Mucosa of rectum (tissue), 2 donors: ENCODE measurements at regions not wholly inside any gene's neighbourhood (a gene's known extent, or its start where the extent isn't known, plus 50 kb on each side); places are given as distances from the start of the nearest gene placed in this dataset.

Experiments
- H3K27ac ChIP-seq, 2 donors: one replicate each; pipeline ENCODE4 v1.7.0; 2013; ENCODE audit warnings: inconsistent platforms in 2 of 2, low read depth in 2 of 2, low read length in 2 of 2
- H3K27me3 ChIP-seq, 2 donors: one replicate each; pipeline ENCODE4 v1.7.0; 2013; ENCODE audit warnings: low read length in 2 of 2; ENCODE audit not compliant: control insufficient read depth in 2 of 2, insufficient read depth in 2 of 2
- H3K36me3 ChIP-seq, 2 donors: one replicate each; pipeline ENCODE4 v1.7.0; 2013; ENCODE audit warnings: low read length in 2 of 2; ENCODE audit not compliant: control insufficient read depth in 2 of 2, insufficient read depth in 2 of 2
- H3K4me1 ChIP-seq, 2 donors: one replicate each; pipeline ENCODE4 v1.7.0; 2013; ENCODE audit warnings: low read length in 2 of 2, mild to moderate bottlenecking in 1 of 2; ENCODE audit not compliant: control insufficient read depth in 2 of 2, insufficient read depth in 2 of 2
- H3K4me3 ChIP-seq, 2 donors: one replicate each; pipeline ENCODE4 v1.7.0; 2013; ENCODE audit warnings: low read length in 2 of 2
- H3K9ac ChIP-seq, 2 donors: one replicate each; pipeline ENCODE4 v1.7.0; 2013; ENCODE audit warnings: low read length in 2 of 2, low read depth in 1 of 2, mild to moderate bottlenecking in 1 of 2
- H3K9me3 ChIP-seq, 2 donors: one replicate each; pipeline ENCODE4 v1.7.0; 2013; ENCODE audit warnings: low read length in 2 of 2; ENCODE audit not compliant: control insufficient read depth in 2 of 2
- donor health status: healthy.
- donor health status: Normal muscosa, but diverticular disease.

DNA sequence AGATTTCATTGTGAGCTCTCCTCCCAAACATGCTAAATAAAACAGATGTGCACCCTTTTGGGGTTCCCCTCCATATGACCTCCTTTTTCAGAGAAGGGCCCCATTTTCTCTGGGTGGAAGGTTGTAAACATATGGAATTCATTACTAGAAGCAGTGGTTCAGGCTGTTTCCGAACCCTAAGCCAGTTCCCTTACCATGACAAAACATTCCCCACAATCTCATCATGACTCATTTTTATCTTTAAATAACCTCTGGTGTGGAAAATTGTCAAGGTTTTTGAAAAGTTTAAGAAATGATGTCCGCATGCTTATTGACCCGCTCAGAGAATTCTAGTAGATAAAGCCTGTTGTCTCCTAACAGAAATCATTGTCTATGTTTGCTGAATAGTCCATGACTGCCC, 127.3 kb upstream of the PIK3R1 start:
- Histone ChIP-seq H3K9me3 (peaks cover 0 to 1% of the 10 kb centered on the region in 2 donors), H3K9ac (no peak overlapping the region), H3K27ac (no peak overlapping the region), H3K36me3 (no peaks in the 10 kb centered on the region), H3K4me3 (no peak overlapping the region), H3K4me1 (no peaks in the 10 kb centered on the region), H3K27me3 (no peaks in the 10 kb centered on the region)

DNA sequence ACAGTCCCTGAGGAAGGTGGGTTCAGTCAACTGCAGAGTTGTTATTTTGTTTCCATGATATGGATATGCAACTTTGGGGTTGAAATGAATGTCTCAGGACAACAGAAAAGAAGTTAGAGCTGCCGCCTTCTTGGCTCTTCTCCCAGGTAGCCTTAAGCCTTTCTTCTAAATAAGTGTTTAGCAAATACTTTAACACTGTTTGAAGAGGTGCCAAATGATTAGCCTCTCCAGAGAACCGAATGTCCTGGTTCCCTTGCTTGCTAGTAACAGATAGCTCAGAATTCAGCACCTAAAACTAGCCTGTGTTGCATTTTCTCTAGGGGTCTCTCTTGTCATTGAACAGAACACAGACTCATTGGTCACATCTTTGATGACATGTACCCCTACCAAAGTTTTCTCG, 127.7 kb upstream of the PIK3R1 start:
- no peaks in the 10 kb centered on the region for H3K4me1 ChIP-seq
- no peak overlapping the region for H3K27ac ChIP-seq
- no peak overlapping the region for H3K4me3 ChIP-seq
- H3K9ac ChIP-seq = no peak overlapping the region
- no peaks in the 10 kb centered on the region for H3K27me3 ChIP-seq
- no peaks in the 10 kb centered on the region for H3K36me3 ChIP-seq
- peaks cover 0 to 1% of the 10 kb centered on the region in 2 donors for H3K9me3 ChIP-seq

DNA sequence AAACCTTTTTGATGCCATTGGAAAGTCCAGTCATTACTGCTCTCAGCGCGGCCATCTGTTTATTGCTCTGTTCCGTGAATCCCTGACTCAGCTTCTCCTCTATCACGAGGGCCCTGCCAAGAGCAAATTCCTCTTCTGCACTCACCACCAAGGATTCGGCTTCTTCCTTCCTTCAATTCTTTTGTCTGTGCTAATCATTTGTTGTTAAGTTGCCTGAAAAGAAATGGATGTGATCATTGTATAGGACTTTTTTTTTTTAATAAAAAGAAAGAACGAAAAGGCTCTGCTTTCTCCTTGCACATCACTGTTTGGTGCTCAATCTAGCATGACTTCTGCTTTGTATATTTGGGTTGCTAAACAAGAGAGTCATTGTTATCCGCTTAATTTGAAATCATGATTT, 128.7 kb upstream of the PIK3R1 start:
- Histone ChIP-seq H3K27me3 (no peaks in the 10 kb centered on the region), H3K27ac (no peak overlapping the region), H3K4me1 (no peaks in the 10 kb centered on the region), H3K9ac (no peak overlapping the region), H3K36me3 (no peaks in the 10 kb centered on the region), H3K4me3 (no peak overlapping the region), H3K9me3 (peaks cover 0 to 1% of the 10 kb centered on the region in 2 donors)

DNA sequence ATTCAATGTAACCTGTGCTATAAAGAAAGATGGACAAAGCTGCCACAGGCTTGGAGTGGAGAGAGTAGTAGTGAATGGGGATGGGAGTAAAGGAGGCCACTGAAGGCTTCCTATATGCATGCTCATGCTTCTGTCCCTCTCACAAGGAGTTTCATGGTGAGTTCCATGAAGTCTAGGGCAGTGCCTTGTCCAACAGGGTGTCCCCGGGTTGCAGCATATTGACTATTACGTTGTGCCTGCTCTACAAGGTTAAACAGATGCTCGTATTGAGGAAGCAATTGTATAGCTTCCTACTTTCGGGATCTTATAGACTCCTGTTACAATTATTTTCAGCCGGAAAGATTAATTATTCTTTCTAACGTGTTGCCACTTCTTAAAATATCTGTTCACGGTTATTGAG, 129.1 kb upstream of the PIK3R1 start:
- no peak overlapping the region for H3K27ac ChIP-seq

DNA sequence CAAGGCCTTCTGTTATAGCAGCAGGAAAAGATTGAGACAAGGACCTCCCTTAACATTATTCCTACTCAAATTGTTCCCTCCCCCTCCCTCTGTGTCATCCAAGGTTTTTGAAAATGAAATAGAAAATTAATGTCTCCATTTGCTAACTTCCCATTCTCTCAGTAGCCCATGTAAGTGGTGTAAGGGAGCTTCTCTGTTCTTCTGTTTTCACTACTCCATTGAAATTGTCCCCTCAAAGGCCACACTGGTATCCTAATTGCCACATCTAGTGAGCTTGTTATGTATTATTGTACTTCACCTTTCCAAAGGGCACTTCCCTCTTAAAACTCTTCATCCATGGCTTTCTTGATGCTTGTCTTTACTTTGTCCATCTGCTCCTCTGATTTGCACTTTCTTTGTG, 131.2 kb upstream of the PIK3R1 start:
- Histone ChIP-seq H3K9ac (no peak overlapping the region), H3K36me3 (no peaks in the 10 kb centered on the region), H3K27ac (no peak overlapping the region), H3K4me1 (no peaks in the 10 kb centered on the region), H3K9me3 (no peaks in the 10 kb centered on the region), H3K27me3 (no peaks in the 10 kb centered on the region), H3K4me3 (no peak overlapping the region)

More for the DNA sequence above, 129.1 kb upstream of the PIK3R1 start:
- peaks cover 0 to 1% of the 10 kb centered on the region in 2 donors for H3K9me3 ChIP-seq
- H3K4me3 ChIP-seq = no peak overlapping the region
- no peaks in the 10 kb centered on the region for H3K36me3 ChIP-seq
- no peaks in the 10 kb centered on the region for H3K4me1 ChIP-seq
- no peak overlapping the region for H3K9ac ChIP-seq
- no peaks in the 10 kb centered on the region for H3K27me3 ChIP-seq

DNA sequence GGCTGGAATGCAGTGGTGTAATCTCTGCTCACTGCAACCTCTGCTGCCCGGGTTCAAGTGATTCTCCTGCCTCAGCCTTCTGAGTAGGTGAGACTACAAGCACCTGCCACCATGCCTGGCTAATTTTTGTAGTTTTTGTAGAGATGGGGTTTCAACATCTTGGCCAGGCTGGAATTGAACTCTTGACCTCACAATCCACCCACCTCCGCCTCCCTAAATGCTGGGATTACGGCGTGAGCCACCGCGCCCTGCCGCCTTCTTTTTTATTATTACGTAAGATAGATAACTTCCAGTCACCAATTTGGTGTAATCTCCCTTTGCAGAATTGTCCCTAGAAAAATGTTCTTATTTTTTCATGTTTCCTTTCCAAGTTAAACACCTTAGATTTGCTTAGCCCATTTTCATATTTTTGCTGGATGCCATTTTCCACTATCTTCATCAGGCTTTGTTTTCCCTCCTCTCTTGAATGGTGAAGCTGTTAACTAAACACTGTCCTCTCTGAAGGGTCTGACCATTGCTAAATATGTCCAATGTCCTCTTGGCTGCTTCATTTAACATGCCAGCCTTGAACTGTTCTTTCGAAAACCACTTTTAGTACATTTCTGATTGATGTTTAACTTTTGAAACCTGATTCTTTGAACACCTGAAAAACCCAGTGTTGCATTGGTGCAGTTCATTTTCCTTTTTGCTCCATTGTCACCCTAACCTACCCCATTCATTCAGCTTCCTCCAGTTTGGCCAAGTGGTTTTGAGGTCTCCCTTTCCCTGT, 135.1 kb upstream of the PIK3R1 start:
- no peak overlapping the region for H3K4me3 ChIP-seq
- H3K9ac ChIP-seq = no peak overlapping the region
- H3K9me3 ChIP-seq = no peaks in the 10 kb centered on the region
- H3K36me3 ChIP-seq = no peaks in the 10 kb centered on the region
- no peaks in the 10 kb centered on the region for H3K27me3 ChIP-seq
- H3K27ac ChIP-seq = no peak overlapping the region
- H3K4me1 ChIP-seq = no peaks in the 10 kb centered on the region

DNA sequence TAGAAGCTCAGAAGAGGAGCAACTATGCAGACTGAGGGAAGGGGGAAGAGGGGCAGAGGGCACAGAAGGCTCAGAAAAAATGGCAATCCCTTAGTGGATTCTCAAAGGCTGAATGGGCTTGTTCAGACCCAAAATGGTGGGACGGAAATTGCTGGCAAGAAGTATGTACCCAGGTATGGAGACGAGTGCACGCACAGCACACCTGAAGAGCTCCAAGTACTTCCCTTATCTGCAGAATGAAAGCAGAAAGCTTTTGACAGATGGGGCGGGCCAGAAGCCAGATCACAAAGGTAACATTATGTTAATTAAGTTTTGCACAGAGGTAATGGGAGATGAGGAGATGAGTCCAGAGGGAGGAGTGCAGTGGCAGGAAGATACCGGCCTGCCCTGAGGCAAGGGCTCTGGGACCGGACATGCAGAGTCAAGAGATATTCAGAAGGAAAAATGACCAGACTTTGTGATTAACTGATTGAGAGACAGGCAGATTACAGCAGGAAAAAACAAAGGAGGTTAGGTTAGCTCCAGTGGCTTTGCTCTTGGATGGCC, 138.1 kb upstream of the PIK3R1 start:
- Histone ChIP-seq H3K9me3 (no peaks in the 10 kb centered on the region), H3K4me1 (no peaks in the 10 kb centered on the region), H3K9ac (no peak overlapping the region), H3K27ac (no peak overlapping the region), H3K27me3 (no peaks in the 10 kb centered on the region), H3K4me3 (no peak overlapping the region), H3K36me3 (no peaks in the 10 kb centered on the region)

DNA sequence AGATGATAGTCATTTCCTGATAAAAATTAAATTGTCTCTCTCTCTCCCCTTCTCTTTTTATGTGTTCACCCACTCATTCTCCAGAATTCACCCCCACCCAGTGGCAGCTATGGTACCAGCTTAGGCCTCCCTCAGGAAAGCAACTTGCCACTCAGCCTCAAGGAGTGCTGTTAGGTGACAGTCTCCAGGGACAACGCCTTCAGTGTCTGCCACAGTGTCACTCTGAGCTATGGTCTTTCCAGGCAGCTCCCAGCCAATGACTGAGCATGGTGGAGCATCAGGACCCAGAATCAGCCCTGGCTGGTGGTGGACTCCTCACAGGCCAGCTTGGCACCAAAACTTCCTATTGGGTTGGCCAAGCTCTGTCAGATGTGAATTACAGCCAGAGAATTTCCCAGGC, 140.9 kb upstream of the PIK3R1 start:
- Histone ChIP-seq H3K36me3 (no peaks in the 10 kb centered on the region), H3K9ac (no peak overlapping the region), H3K9me3 (no peaks in the 10 kb centered on the region), H3K27ac (no peak overlapping the region), H3K4me3 (no peak overlapping the region), H3K27me3 (no peaks in the 10 kb centered on the region), H3K4me1 (no peaks in the 10 kb centered on the region)

DNA sequence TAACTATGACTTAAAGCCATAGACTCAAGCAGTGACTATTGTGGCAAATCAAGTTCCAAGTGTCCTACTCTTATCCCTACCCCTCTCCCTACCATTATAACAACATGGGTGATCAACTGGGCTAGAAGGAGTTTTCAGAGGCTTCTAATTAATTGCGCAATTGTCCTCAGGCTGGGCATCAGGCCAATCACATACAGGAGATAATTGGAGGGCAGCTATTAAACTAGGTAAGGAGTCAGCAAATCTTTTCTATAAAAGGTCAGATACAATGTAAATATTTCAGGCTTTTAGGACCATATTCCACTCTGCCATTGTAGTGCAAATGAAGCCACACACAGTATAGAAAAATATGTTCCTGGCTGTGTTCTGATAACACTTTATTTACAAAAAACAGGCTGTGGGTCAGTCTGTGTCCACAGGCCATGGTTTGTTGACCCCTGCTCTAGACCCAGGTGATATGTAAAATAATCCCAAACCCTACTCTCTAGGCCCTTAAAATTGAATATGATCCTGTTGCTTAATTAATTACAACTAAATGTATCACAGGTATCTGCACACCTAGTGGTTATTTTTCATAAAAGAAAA, 141.4 kb upstream of the PIK3R1 start:
- H3K4me3 ChIP-seq = no peak overlapping the region
- no peak overlapping the region for H3K27ac ChIP-seq
- no peaks in the 10 kb centered on the region for H3K4me1 ChIP-seq
- H3K9ac ChIP-seq = no peak overlapping the region
- no peaks in the 10 kb centered on the region for H3K27me3 ChIP-seq
- H3K36me3 ChIP-seq = no peaks in the 10 kb centered on the region
- H3K9me3 ChIP-seq = no peaks in the 10 kb centered on the region

DNA sequence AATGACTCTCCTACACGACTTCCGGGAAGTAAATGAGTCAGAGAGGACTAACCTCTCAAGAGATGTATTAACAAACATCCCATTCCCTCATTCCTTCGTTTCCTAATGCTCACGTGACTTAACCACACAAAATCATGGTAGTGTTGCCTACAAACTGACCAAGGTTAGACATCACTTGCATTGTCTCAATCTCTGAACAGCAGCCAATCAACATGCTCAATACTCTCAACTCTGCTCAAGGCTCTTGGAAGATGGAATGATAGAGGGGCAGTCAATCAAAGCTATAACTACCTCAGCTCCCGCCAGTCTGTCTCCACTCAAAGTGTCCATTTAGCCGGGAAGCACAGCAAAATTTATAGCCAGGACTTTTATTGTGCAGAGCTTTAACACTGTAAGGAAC, 143.8 kb upstream of the PIK3R1 start:
- no peaks in the 10 kb centered on the region for H3K36me3 ChIP-seq
- H3K9ac ChIP-seq = no peak overlapping the region
- no peak overlapping the region for H3K4me3 ChIP-seq
- no peak overlapping the region for H3K27ac ChIP-seq
- no peaks in the 10 kb centered on the region for H3K27me3 ChIP-seq
- no peaks in the 10 kb centered on the region for H3K4me1 ChIP-seq
- no peaks in the 10 kb centered on the region for H3K9me3 ChIP-seq
